Trophoblast cell (in vitro differentiated cells and primary cell): ENCODE measurements at regions not wholly inside any gene's neighbourhood (a gene's known extent, or its start where the extent isn't known, plus 50 kb on each side); places are given as distances from the start of the nearest gene placed in this dataset.

Source experiments
- DNase-seq, 2 donors: peaks; one replicate each; pipeline ENCODE4 v3.0.0-alpha.2; 2016
- H2AFZ ChIP-seq: 2 replicates; pipeline ENCODE4 v1.6.1; 2013; ENCODE audit warnings: low read length, moderate library complexity, mild to moderate bottlenecking; ENCODE audit not compliant: insufficient read depth, poor library complexity
- H2AK5ac ChIP-seq: 2 replicates; pipeline ENCODE4 v1.6.1; 2013; ENCODE audit warnings: mild to moderate bottlenecking, low read length
- H2BK120ac ChIP-seq: 2 replicates; pipeline ENCODE4 v1.6.1; 2013; ENCODE audit warnings: low read length, mild to moderate bottlenecking, moderate library complexity; ENCODE audit not compliant: insufficient read depth, poor library complexity
- H2BK12ac ChIP-seq: 2 replicates; pipeline ENCODE4 v1.6.1; 2013; ENCODE audit warnings: mild to moderate bottlenecking, low read length, moderate library complexity
- H2BK5ac ChIP-seq: 2 replicates; pipeline ENCODE4 v1.6.1; 2013; ENCODE audit warnings: low read length, low read depth, moderate library complexity, mild to moderate bottlenecking; ENCODE audit not compliant: poor library complexity
- H3K14ac ChIP-seq: 2 replicates; pipeline ENCODE4 v1.6.1; 2013; ENCODE audit warnings: mild to moderate bottlenecking, low read length
- H3K18ac ChIP-seq: 2 replicates; pipeline ENCODE4 v1.6.1; 2013; ENCODE audit warnings: mild to moderate bottlenecking, low read length
- H3K23ac ChIP-seq: 2 replicates; pipeline ENCODE4 v1.6.1; 2013; ENCODE audit warnings: low read length
- H3K27ac ChIP-seq: 2 replicates; pipeline ENCODE4 v1.5.1; 2013; ENCODE audit warnings: low read depth, mild to moderate bottlenecking, inconsistent platforms, low read length, moderate library complexity
- H3K27me3 ChIP-seq: 2 replicates; pipeline ENCODE4 v1.6.1; 2013; ENCODE audit warnings: inconsistent platforms, mild to moderate bottlenecking, low read length, moderate library complexity; ENCODE audit not compliant: insufficient read depth
- H3K36me3 ChIP-seq, 2 experiments: 1 replicate in 1 of 2; 2 replicates in 1 of 2; pipeline ENCODE4 v1.6.1; 2013; ENCODE audit warnings: low read length in 2 of 2, mild to moderate bottlenecking in 2 of 2, moderate library complexity in 1 of 2; ENCODE audit not compliant: insufficient read depth in 2 of 2, control insufficient read depth in 1 of 2
- H3K4ac ChIP-seq: 2 replicates; pipeline ENCODE4 v1.6.1; 2013; ENCODE audit warnings: low read depth, mild to moderate bottlenecking, low read length, moderate library complexity
- H3K4me1 ChIP-seq, 2 experiments: 1 replicate in 1 of 2; 2 replicates in 1 of 2; pipeline ENCODE4 v1.6.1; 2013; ENCODE audit warnings: low read length in 2 of 2, mild to moderate bottlenecking in 2 of 2, moderate library complexity in 1 of 2; ENCODE audit not compliant: insufficient read depth in 2 of 2, control insufficient read depth in 1 of 2
- H3K4me2 ChIP-seq: 2 replicates; pipeline ENCODE4 v1.6.1; 2013; ENCODE audit warnings: inconsistent platforms, mild to moderate bottlenecking, low read length, moderate library complexity
- H3K4me3 ChIP-seq: 2 replicates; pipeline ENCODE4 v1.5.1; 2013; ENCODE audit warnings: mild to moderate bottlenecking, low read depth, low read length, inconsistent platforms
- H3K79me1 ChIP-seq: one replicate; pipeline ENCODE4 v1.6.1; 2013; ENCODE audit warnings: low read length
- H3K79me2 ChIP-seq: 2 replicates; pipeline ENCODE4 v1.6.1; 2013; ENCODE audit warnings: low read length, mild to moderate bottlenecking; ENCODE audit not compliant: control insufficient read depth, insufficient read depth, poor library complexity
- H3K9ac ChIP-seq: 2 replicates; pipeline ENCODE4 v1.6.1; 2013; ENCODE audit warnings: mild to moderate bottlenecking, low read length
- H3K9me3 ChIP-seq: 2 replicates; pipeline ENCODE4 v1.6.1; 2013; ENCODE audit warnings: low read depth, mild to moderate bottlenecking, control low read depth, inconsistent platforms, low read length; ENCODE audit not compliant: insufficient read depth
- H4K12ac ChIP-seq: 2 replicates; pipeline ENCODE4 v1.6.1; 2013; ENCODE audit warnings: low read depth, mild to moderate bottlenecking, low read length, moderate library complexity
- H4K8ac ChIP-seq: 2 replicates; pipeline ENCODE4 v1.6.1; 2013; ENCODE audit warnings: low read depth, mild to moderate bottlenecking, low read length, moderate library complexity
- H4K91ac ChIP-seq: one replicate; pipeline ENCODE4 v1.6.1; 2013; ENCODE audit warnings: low read depth, mild to moderate bottlenecking, low read length, moderate library complexity
- WGBS: extraction: QIAGEN DNeasy Blood & Tissue Kit; methylation state at CpG from one replicate; pipeline ENCODE4 v1.1.7; 2013; ENCODE audit warnings: missing lambda C conversion rate; ENCODE audit not compliant: insufficient read length, insufficient coverage; ENCODE audit errors: extremely low coverage; 5-methylcytosine and 5-hydroxymethylcytosine counted together

DNA sequence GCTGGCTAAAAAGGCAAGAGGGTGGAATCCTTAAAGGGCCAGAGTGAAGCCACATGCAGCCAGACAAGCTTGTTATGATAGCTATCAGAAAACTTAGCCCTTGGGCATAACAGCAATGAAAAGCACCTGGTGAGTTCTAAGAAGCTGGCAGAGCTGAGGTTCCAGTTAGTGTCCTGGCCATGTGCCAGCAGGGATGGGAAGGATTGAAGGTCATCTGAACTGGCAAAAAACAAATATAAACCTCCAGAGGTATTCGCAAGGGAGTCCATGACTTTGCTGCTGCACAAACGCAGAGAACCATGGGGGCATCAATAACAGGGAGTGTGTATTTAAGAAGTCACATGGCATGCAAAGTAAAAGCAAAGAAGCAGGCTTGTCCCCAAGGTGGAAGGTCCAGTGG, 208.9 kb downstream of the FAM47A start:
- H3K9me3 ChIP-seq = no peaks in the 10 kb centered on the region
- H2BK5ac ChIP-seq = no peak overlapping the region
- H3K27me3 ChIP-seq = no peaks in the 10 kb centered on the region
- H3K4me2 ChIP-seq = no peak overlapping the region
- H4K12ac ChIP-seq = no peak overlapping the region
- H3K27ac ChIP-seq = no peak overlapping the region
- H4K8ac ChIP-seq = no peak overlapping the region
- H2BK12ac ChIP-seq = no peak overlapping the region
- no peaks in the 10 kb centered on the region for H3K36me3 ChIP-seq
- no peak overlapping the region for H3K9ac ChIP-seq
- H2BK120ac ChIP-seq = no peak overlapping the region
- no peak overlapping the region for H3K23ac ChIP-seq
- H2AK5ac ChIP-seq = no peak overlapping the region
- no peak overlapping the region for H3K4ac ChIP-seq
- H3K14ac ChIP-seq = no peak overlapping the region
- WGBS = no CpG with 5 or more reads among the region's 2 CpGs
- no peaks in the 10 kb centered on the region for H3K79me1 ChIP-seq
- H3K79me2 ChIP-seq = no peaks in the 10 kb centered on the region
- H3K18ac ChIP-seq = no peak overlapping the region
- DNase-seq = no peak
- no peak overlapping the region for H3K4me3 ChIP-seq
- no peaks in the 10 kb centered on the region for H3K4me1 ChIP-seq
- H4K91ac ChIP-seq = no peak overlapping the region
- no peak overlapping the region for H2AFZ ChIP-seq

DNA sequence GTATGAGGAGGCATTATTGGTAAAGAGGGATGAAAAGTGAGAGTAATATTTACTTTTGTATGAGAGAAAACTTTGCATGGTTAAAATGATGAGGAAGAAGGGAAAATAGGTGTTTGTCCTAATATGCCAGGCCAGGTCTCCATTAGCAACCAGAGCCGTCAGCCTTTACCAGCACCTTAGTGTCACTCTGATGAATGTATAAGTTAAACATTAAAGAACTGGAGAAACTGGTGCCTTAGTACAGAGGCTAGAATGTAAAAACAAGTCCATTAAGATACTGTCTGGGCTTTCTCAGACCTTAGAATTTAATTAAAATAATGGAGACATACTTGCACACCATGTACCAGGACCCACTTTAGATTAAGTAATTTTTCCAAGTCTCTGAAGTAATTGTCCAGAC, 222.3 kb downstream of the FAM47A start:
- WGBS = no CpG with 5 or more reads among the region's 1 CpG

DNA sequence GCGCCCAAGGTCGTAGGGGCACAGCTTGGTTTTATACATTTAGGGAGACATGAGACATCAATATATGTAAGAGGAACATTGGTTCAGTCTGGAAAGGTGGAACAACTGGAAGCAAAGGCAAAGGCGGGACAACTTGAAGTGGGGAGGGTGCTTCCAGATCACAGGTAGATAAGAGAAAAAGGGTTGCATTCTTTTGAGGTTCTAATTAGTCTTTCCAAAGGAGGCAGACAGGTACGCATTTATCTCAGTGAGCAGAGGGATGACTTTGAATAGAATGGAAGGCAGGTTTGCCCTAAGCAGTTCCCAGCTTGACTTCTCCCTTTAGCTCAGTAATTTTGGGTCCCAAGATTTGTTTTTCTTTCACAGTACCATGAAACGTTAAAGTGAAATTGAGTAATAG, 223.2 kb downstream of the FAM47A start:
- Histone ChIP-seq H3K14ac (no peak overlapping the region), H2BK5ac (no peak overlapping the region), H3K79me2 (no peaks in the 10 kb centered on the region), H2AK5ac (no peak overlapping the region), H4K12ac (no peak overlapping the region), H3K9ac (no peak overlapping the region), H3K4ac (no peak overlapping the region), H3K4me3 (no peak overlapping the region), H2AFZ (no peak overlapping the region), H3K36me3 (no peaks in the 10 kb centered on the region), H3K9me3 (no peaks in the 10 kb centered on the region), H3K27ac (no peak overlapping the region), H3K4me2 (no peak overlapping the region), H2BK12ac (no peak overlapping the region), H2BK120ac (no peak overlapping the region), H3K4me1 (no peaks in the 10 kb centered on the region), H3K18ac (no peak overlapping the region), H3K79me1 (no peaks in the 10 kb centered on the region), H4K91ac (no peak overlapping the region), H4K8ac (no peak overlapping the region), H3K23ac (no peak overlapping the region), H3K27me3 (no peaks in the 10 kb centered on the region)
- no peak for DNase-seq
- no CpG with 5 or more reads among the region's 5 CpGs for WGBS

More for the DNA sequence above, 222.3 kb downstream of the FAM47A start:
- no peak overlapping the region for H4K12ac ChIP-seq
- H2BK5ac ChIP-seq = no peak overlapping the region
- no peak overlapping the region for H3K23ac ChIP-seq
- no peak overlapping the region for H2AK5ac ChIP-seq
- no peak overlapping the region for H3K4ac ChIP-seq
- no peak overlapping the region for H2AFZ ChIP-seq
- no peak overlapping the region for H3K14ac ChIP-seq
- no peaks in the 10 kb centered on the region for H3K36me3 ChIP-seq
- H3K4me3 ChIP-seq = no peak overlapping the region
- H4K91ac ChIP-seq = no peak overlapping the region
- H2BK12ac ChIP-seq = no peak overlapping the region
- no peak overlapping the region for H4K8ac ChIP-seq
- no peak overlapping the region for H3K9ac ChIP-seq
- H3K27ac ChIP-seq = no peak overlapping the region
- H3K4me2 ChIP-seq = no peak overlapping the region
- no peaks in the 10 kb centered on the region for H3K79me1 ChIP-seq
- no peaks in the 10 kb centered on the region for H3K4me1 ChIP-seq
- H2BK120ac ChIP-seq = no peak overlapping the region
- H3K18ac ChIP-seq = no peak overlapping the region
- no peaks in the 10 kb centered on the region for H3K9me3 ChIP-seq
- no peak for DNase-seq
- no peaks in the 10 kb centered on the region for H3K79me2 ChIP-seq
- no peaks in the 10 kb centered on the region for H3K27me3 ChIP-seq

DNA sequence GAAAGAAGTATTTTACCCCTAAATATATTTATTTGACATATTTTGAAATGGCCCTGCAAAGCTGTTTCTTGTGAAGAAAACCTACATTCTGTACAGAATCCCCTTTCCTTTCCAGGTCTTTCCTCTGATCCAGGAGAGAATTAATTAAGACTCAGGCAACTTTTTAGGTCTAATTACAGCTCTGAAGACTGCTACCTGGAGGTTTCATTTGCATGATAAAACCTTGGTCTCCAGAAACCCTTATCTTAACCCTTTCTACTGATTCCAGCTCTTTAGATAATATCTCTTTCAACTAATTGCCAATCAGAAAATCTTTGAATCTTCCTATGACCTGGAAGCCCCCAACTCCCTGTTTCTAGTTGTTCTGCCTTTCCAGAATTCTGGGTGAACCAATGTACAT, 224.0 kb downstream of the FAM47A start:
- no peak overlapping the region for H3K9ac ChIP-seq
- H2AK5ac ChIP-seq = no peak overlapping the region
- no peak overlapping the region for H3K27ac ChIP-seq
- no peaks in the 10 kb centered on the region for H3K79me1 ChIP-seq
- no peak for DNase-seq
- no peaks in the 10 kb centered on the region for H3K27me3 ChIP-seq
- H3K18ac ChIP-seq = no peak overlapping the region
- no peak overlapping the region for H3K14ac ChIP-seq
- no peak overlapping the region for H2BK12ac ChIP-seq
- no peak overlapping the region for H3K4me2 ChIP-seq
- H4K8ac ChIP-seq = no peak overlapping the region
- no peak overlapping the region for H2AFZ ChIP-seq
- no peak overlapping the region for H3K4ac ChIP-seq
- H4K12ac ChIP-seq = no peak overlapping the region
- H3K4me3 ChIP-seq = no peak overlapping the region
- H3K36me3 ChIP-seq = no peaks in the 10 kb centered on the region
- no peak overlapping the region for H2BK5ac ChIP-seq
- H3K4me1 ChIP-seq = no peaks in the 10 kb centered on the region
- H4K91ac ChIP-seq = no peak overlapping the region
- H3K79me2 ChIP-seq = no peaks in the 10 kb centered on the region
- no peak overlapping the region for H3K23ac ChIP-seq
- no peaks in the 10 kb centered on the region for H3K9me3 ChIP-seq
- no peak overlapping the region for H2BK120ac ChIP-seq

DNA sequence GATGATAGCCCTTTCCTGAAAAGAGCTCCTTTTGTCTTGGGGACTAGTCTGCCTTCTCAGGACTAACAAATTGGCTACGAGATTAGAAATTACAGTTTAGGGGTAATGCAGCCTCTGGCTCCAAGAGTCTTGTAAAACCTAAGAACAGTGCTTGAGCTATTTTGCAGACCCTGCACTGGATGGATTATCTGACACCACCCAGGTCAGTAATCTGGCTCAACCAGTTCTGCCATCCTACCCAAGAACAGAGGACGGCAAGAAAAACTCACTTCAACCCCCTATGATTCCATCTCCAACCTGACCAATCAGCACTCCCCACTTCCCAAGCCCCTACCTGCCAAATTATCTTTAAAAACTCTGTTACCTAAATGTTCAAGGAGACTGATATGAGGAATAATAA, 225.1 kb downstream of the FAM47A start:
- Histone ChIP-seq H3K14ac (no peak overlapping the region), H3K4me2 (no peak overlapping the region), H3K36me3 (no peaks in the 10 kb centered on the region), H4K91ac (no peak overlapping the region), H3K23ac (no peak overlapping the region), H3K79me2 (no peaks in the 10 kb centered on the region), H3K27me3 (no peaks in the 10 kb centered on the region), H3K18ac (no peak overlapping the region), H4K8ac (no peak overlapping the region), H3K4me1 (no peaks in the 10 kb centered on the region), H2AFZ (no peak overlapping the region), H3K4me3 (no peak overlapping the region), H3K79me1 (no peaks in the 10 kb centered on the region), H3K27ac (peak overlapping the region; percentile 17), H3K9ac (no peak overlapping the region), H3K9me3 (no peaks in the 10 kb centered on the region), H2BK5ac (no peak overlapping the region), H2AK5ac (no peak overlapping the region), H2BK120ac (no peak overlapping the region), H4K12ac (no peak overlapping the region), H3K4ac (no peak overlapping the region), H2BK12ac (no peak overlapping the region)
- no peak for DNase-seq
- WGBS = no CpG with 5 or more reads among the region's 2 CpGs
